ENCODE measurements at regions not wholly inside any gene's neighbourhood (a gene's known extent, or its start where the extent isn't known, plus 50 kb on each side); places are given as distances from the start of the nearest gene placed in this dataset.

DNA sequence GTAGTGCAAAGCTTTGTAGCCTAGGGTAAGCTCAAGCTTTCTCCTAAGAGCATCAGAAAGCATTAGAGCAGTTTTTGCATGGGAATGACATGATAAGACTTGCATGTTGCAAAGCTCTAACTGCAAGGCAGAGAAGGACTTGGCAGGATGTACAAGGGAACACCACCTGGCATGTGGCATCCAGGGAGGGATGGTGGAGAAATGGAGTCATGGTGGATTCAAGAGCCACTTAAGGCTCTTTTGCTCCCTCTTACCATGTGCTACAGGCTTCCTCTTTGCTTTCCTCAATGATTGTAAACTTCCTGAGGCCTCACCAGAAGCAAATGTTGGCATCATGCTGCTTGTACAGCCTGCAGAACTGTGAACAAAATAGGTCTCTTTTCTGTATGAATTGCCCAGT, 266.0 kb downstream of the GLI2 start:
- TF ChIP-seq CTCF (conservative IDR thresholded peaks at IDR 0.05; ENCODE audit: low read depth, low read length) (no peak), EZH2phosphoT487 (IDR thresholded peaks at IDR 0.05; ENCODE audit: borderline replicate concordance, low read length) (no peak), EZH2 (IDR thresholded peaks at IDR 0.05; ENCODE audit: low read length, unreplicated experiment) (no peak)
- intact Hi-C loops (cut with micrococcal nuclease) = no loop called here
- H3K79me2 ChIP-seq (ENCODE audit: low read length) = no peaks in the 10 kb centered on the region
- H4K20me1 ChIP-seq (ENCODE audit: low read length) = no peaks in the 10 kb centered on the region
- no peak overlapping the region for H3K27ac ChIP-seq (ENCODE audit: low read length)
- H3K27me3 ChIP-seq (ENCODE audit: low read length) = no peaks in the 10 kb centered on the region
- no TSS peak for BruUV-seq (replicated peaks)
- H3K36me3 ChIP-seq (ENCODE audit: low read depth, low read length) = no peaks in the 10 kb centered on the region
- ATAC-seq = no peak
- DNase-seq = no peak
- no peaks in the 10 kb centered on the region for H3K9me3 ChIP-seq (ENCODE audit: low read length)
- CTCF ChIA-PET = no interaction called here
- no peaks in the 10 kb centered on the region for H3K9me2 ChIP-seq (replicated peaks; ENCODE audit: low read length)
- H3F3A ChIP-seq (ENCODE audit: low read length, unreplicated experiment) = no peaks in the 10 kb centered on the region
- no peak overlapping the region for H3K9ac ChIP-seq (ENCODE audit: low read length)
- H3K4me2 ChIP-seq (ENCODE audit: low read length) = no peak overlapping the region
- no peak overlapping the region for H3K4me3 ChIP-seq (ENCODE audit: low read length)
- peaks cover 17% of the 10 kb centered on the region for H3K4me1 ChIP-seq (ENCODE audit: insufficient read depth, low read length)
- no peak overlapping the region for H2AFZ ChIP-seq (ENCODE audit: low read length)
- POLR2A ChIA-PET (ENCODE audit: unreplicated experiment) = no interaction called here

DNA sequence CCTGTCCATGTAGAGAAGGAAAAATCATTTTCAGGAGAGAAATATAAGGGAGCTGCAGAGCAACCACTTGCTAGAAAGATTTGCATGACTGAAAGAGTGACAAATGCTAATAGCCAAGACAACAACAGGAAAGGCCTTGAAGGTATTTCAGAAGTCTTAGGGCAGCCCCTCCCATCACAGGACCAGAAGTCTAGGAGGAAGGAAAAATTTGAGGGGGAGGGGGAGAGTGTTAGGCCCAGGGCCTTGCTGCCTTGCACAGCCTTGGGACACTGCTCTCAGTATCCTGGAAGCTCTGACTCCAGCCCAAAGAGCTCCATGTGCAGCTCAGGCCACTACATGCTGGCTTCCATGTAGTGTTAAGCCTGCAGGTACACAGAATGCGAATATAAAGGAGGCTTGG, 266.9 kb downstream of the GLI2 start:
- ChIA-PET POLR2A (ENCODE audit: unreplicated experiment) (interaction anchor here (0.6 kb wide), 1 partner anchor 96 kb away, joined by 3 read pairs; no protein-coding TSS in a partner anchor), CTCF (interaction anchor here (0.7 kb wide), 1 partner anchor 263 kb away, joined by 3 read pairs; no protein-coding TSS in a partner anchor)
- BruUV-seq (replicated peaks) = no TSS peak
- peaks cover 20% of the 10 kb centered on the region for H3K4me1 ChIP-seq (ENCODE audit: insufficient read depth, low read length)
- H3K9me2 ChIP-seq (replicated peaks; ENCODE audit: low read length) = no peaks in the 10 kb centered on the region
- H3K27me3 ChIP-seq (ENCODE audit: low read length) = no peaks in the 10 kb centered on the region
- no peak overlapping the region for H3K4me3 ChIP-seq (ENCODE audit: low read length)
- H3K79me2 ChIP-seq (ENCODE audit: low read length) = no peaks in the 10 kb centered on the region
- H3K4me2 ChIP-seq (ENCODE audit: low read length) = no peak overlapping the region
- intact Hi-C loops (cut with micrococcal nuclease) = no loop called here
- no peak for ATAC-seq
- DNase-seq = no peak
- TF ChIP-seq EZH2 (IDR thresholded peaks at IDR 0.05; ENCODE audit: low read length, unreplicated experiment) (no peak), EZH2phosphoT487 (IDR thresholded peaks at IDR 0.05; ENCODE audit: borderline replicate concordance, low read length) (no peak), CTCF (conservative IDR thresholded peaks at IDR 0.05; ENCODE audit: low read depth, low read length) (no peak)
- no peak overlapping the region for H3K9ac ChIP-seq (ENCODE audit: low read length)
- H3K9me3 ChIP-seq (ENCODE audit: low read length) = no peaks in the 10 kb centered on the region
- H3K27ac ChIP-seq (ENCODE audit: low read length) = no peak overlapping the region
- H3K36me3 ChIP-seq (ENCODE audit: low read depth, low read length) = no peaks in the 10 kb centered on the region
- H2AFZ ChIP-seq (ENCODE audit: low read length) = no peak overlapping the region
- H3F3A ChIP-seq (ENCODE audit: low read length, unreplicated experiment) = no peaks in the 10 kb centered on the region
- no peaks in the 10 kb centered on the region for H4K20me1 ChIP-seq (ENCODE audit: low read length)

- Histone ChIP-seq H3K4me3 (ENCODE audit: low read length) (no peak overlapping the region), H3K9me2 (replicated peaks; ENCODE audit: low read length) (no peaks in the 10 kb centered on the region), H3K27me3 (ENCODE audit: low read length) (no peaks in the 10 kb centered on the region), H3K27ac (ENCODE audit: low read length) (no peak overlapping the region), H3K9me3 (ENCODE audit: low read length) (no peaks in the 10 kb centered on the region), H3K36me3 (ENCODE audit: low read depth, low read length) (no peaks in the 10 kb centered on the region), H3K9ac (ENCODE audit: low read length) (no peak overlapping the region), H3K4me1 (ENCODE audit: insufficient read depth, low read length) (peaks cover 20% of the 10 kb centered on the region), H4K20me1 (ENCODE audit: low read length) (no peaks in the 10 kb centered on the region), H3F3A (ENCODE audit: low read length, unreplicated experiment) (no peaks in the 10 kb centered on the region), H2AFZ (ENCODE audit: low read length) (no peak overlapping the region), H3K79me2 (ENCODE audit: low read length) (no peaks in the 10 kb centered on the region), H3K4me2 (ENCODE audit: low read length) (no peak overlapping the region)
- DNase-seq (no peak), ATAC-seq (no peak)
- ChIA-PET CTCF (interaction anchor here (0.6 kb wide), 1 partner anchor 254 kb away, joined by 3 read pairs; no protein-coding TSS in a partner anchor), POLR2A (ENCODE audit: unreplicated experiment) (no interaction called here)
- TF ChIP-seq EZH2phosphoT487 (IDR thresholded peaks at IDR 0.05; ENCODE audit: borderline replicate concordance, low read length) = no peak
- no TSS peak for BruUV-seq (replicated peaks)
- intact Hi-C loops (cut with micrococcal nuclease) = no loop called here
Observed at GRCh38 chr2:121003391-121003790, 267.7 kb downstream of the GLI2 start.

Data from PC-3 (cell line).